ACC112 (cell line): ENCODE measurements at regions not wholly inside any gene's neighbourhood (a gene's known extent, or its start where the extent isn't known, plus 50 kb on each side); places are given as distances from the start of the nearest gene placed in this dataset.
"Not testable (repeated sequence)": the region's sequence is repeated elsewhere in the genome, so short reads cannot be mapped to it uniquely, and the experiment has no call there.

Experiments used
- H2AFZ ChIP-seq: fragments of 200-600 bp; sonication (generic); one replicate; pipeline ENCODE4 v1.6.0; 2017; ENCODE audit warnings: antibody characterized with exemption, low read length; ENCODE audit not compliant: unreplicated experiment
- H3K27ac ChIP-seq: fragments of 200-600 bp; sonication (generic); 2 replicates; pipeline ENCODE4 v1.5.1; 2014; ENCODE audit warnings: low read depth, mild to moderate bottlenecking, antibody characterized with exemption, low read length, moderate library complexity
- H3K27me3 ChIP-seq: fragments of 200-600 bp; sonication (generic); 2 replicates; pipeline ENCODE4 v1.6.1; 2014; ENCODE audit warnings: mild to moderate bottlenecking, antibody characterized with exemption, low read length, moderate library complexity, mixed read lengths; ENCODE audit not compliant: insufficient read depth
- H3K36me3 ChIP-seq: fragments of 200-600 bp; sonication (generic); 2 replicates; pipeline ENCODE4 v1.6.1; 2016; ENCODE audit warnings: mild to moderate bottlenecking, antibody characterized with exemption, low read length, moderate library complexity, mixed read lengths; ENCODE audit not compliant: insufficient read depth
- H3K4me1 ChIP-seq: fragments of 200-600 bp; sonication (generic); one replicate; pipeline ENCODE4 v1.6.1; 2016; ENCODE audit warnings: low read length, mixed read lengths; ENCODE audit not compliant: insufficient read depth, unreplicated experiment, control insufficient read depth
- H3K4me3 ChIP-seq: fragments of 200-600 bp; sonication (generic); 2 replicates; pipeline ENCODE4 v1.5.1; 2014; ENCODE audit warnings: mild to moderate bottlenecking, low read depth, low read length
- H3K79me2 ChIP-seq: fragments of 200-600 bp; sonication (generic); one replicate; pipeline ENCODE4 v1.6.0; 2016; ENCODE audit warnings: low read length; ENCODE audit not compliant: control insufficient read depth, unreplicated experiment, insufficient read depth

DNA sequence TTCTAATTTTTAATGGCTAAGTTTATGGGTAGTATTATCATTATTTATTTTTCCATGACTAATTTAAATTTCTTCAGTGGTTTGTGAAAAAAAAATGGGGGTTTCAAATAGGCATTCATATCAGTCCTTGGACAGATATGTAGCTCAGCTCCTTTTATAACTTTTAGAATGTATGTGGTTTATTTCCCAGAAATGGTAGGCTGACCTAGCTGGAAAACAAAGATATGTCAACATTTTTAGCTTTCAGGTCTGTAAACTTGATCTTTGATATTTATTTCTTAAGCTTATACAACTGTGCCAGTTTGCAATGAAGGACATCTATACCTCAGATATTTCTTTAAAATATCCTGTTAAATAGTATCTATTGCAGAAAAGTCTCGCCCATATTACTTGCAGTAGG, 1815.5 kb downstream of the SLITRK5 start:
- Histone ChIP-seq H3K79me2 (no peaks in the 10 kb centered on the region), H3K4me3 (no peak overlapping the region), H3K27ac (no peak overlapping the region), H3K27me3 (no peaks in the 10 kb centered on the region), H3K36me3 (no peaks in the 10 kb centered on the region), H3K4me1 (no peaks in the 10 kb centered on the region), H2AFZ (no peak overlapping the region)

DNA sequence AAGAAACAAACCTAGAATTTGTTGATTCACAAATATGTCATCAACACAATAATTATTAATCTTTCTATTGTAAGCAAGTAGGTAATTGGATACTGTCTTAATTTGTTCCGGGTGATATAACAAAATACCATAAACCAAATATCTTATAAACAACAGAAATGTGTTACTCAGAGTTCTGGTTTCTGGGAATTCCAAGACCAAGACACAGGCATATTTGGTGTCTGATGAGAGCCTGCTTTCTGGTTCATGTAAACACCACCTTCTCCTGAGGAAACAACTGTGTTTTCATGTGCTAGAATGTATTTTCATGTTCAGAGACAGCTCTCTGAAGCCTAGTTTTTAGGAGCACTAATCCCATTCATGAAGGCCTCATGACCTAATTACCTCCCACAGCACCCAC, 1819.5 kb downstream of the SLITRK5 start:
- Histone ChIP-seq H3K4me3 (no peak overlapping the region), H3K36me3 (no peaks in the 10 kb centered on the region), H3K4me1 (no peaks in the 10 kb centered on the region), H3K27me3 (no peaks in the 10 kb centered on the region), H3K79me2 (no peaks in the 10 kb centered on the region), H2AFZ (no peak overlapping the region), H3K27ac (no peak overlapping the region)

DNA sequence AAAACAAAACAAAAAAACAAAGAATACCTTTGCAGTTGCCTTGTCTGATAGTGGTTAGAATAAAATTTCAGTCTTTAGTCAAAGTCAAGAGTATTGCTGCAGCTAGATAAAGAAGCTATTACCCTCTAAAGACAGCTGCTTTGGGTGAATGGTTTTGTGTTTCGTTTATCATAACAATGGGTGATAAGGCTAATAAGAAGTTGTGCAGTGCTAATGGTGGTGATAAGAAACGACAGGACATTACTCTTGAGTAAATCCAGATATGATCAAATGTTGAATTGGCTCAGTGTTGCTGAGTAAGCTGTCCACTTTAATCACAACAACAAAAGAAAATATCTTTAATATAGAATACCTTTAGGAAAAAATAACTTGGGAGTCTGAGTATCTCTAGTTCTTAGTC, 1825.3 kb downstream of the SLITRK5 start:
- Histone ChIP-seq H2AFZ (no peak overlapping the region), H3K4me3 (no peak overlapping the region), H3K27me3 (no peaks in the 10 kb centered on the region), H3K27ac (no peak overlapping the region), H3K79me2 (no peaks in the 10 kb centered on the region), H3K36me3 (no peaks in the 10 kb centered on the region), H3K4me1 (no peaks in the 10 kb centered on the region)

DNA sequence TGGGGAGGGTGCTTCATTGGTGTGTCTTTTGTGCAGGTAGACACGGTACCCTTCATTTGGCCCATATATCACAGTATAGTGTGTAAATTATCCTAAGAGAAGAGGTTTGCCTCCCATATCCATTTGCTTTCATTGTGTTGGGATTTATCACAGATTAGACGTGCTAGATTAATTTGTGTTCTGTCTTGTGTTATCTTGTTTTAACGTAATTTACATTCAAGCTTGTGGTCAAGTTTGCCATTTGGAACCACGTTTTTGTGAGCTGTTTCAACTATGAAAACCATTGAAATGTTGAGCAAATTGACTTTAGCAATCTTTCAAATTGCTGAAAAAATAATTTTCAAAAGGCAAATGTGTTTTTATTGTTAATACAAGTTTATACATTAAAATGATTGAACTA, 1826.5 kb downstream of the SLITRK5 start:
- H2AFZ ChIP-seq, result no peak overlapping the region

DNA sequence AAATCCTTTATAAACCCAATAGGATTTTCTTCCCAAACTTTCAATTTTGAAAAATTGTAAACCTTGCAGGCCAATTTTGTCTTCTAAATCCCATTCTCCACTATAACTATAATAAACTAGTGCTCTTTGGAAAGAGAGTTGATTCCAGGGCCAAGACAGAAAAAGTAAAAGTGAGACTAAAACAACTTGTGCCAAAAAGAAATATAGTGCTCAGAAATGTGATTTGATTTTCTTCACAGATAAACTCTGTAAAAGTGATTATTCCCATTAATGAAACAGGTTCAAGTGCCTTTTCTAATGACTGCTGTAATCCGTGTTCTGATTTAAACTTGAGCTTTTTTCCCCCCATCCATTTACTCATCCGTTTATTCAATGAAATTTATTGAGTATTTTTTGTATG, 1831.1 kb downstream of the SLITRK5 start:
- H3K4me3 ChIP-seq, result no peak overlapping the region
- no peaks in the 10 kb centered on the region for H3K27me3 ChIP-seq
- no peaks in the 10 kb centered on the region for H3K36me3 ChIP-seq
- H2AFZ ChIP-seq, result no peak overlapping the region
- H3K4me1 ChIP-seq, result no peaks in the 10 kb centered on the region
- H3K27ac ChIP-seq, result no peak overlapping the region
- no peaks in the 10 kb centered on the region for H3K79me2 ChIP-seq

More for the DNA sequence above, 1826.5 kb downstream of the SLITRK5 start:
- no peaks in the 10 kb centered on the region for H3K36me3 ChIP-seq
- no peaks in the 10 kb centered on the region for H3K27me3 ChIP-seq
- H3K4me3 ChIP-seq, result no peak overlapping the region
- H3K27ac ChIP-seq, result no peak overlapping the region
- H3K4me1 ChIP-seq, result no peaks in the 10 kb centered on the region
- H3K79me2 ChIP-seq, result no peaks in the 10 kb centered on the region

DNA sequence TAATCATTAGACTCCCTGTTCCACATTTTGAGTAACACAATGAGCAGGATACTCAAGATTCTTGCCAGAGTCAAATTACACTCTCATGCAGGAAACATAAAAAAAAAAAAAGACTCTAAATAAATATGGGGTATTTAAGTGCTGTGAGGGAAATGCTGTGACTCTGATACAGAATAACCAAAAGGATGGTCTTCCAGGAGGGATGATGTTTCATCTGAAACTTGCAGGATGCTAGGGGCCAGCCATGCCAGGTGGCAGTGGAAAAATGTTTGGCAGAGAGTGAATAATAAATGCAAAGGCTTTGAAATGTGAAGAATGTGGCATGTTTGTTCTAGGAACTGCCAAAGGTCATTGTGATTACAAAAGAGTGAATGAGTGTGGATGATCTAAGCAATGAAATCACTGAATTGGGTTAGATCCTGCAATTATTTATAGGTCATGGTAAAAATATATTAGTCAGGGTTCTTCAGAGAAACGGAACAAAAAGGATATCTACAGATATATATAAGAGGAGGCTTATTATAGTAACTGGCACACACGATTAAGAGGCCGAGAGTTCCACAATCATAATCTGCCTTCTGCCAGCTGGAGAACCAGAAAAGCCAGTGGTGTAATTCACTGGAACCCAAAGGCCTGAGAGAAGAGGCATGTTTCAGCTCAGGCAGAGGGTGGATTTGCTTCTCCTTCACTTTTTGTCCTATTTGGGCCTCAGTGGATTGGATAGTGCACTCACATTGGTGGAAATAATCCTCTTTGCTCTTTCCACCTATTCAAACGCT, 1832.8 kb upstream of the MIR17HG start:
- H3K79me2 ChIP-seq, result no peaks in the 10 kb centered on the region
- H3K27ac ChIP-seq, result peak overlapping the region; percentile 77

DNA sequence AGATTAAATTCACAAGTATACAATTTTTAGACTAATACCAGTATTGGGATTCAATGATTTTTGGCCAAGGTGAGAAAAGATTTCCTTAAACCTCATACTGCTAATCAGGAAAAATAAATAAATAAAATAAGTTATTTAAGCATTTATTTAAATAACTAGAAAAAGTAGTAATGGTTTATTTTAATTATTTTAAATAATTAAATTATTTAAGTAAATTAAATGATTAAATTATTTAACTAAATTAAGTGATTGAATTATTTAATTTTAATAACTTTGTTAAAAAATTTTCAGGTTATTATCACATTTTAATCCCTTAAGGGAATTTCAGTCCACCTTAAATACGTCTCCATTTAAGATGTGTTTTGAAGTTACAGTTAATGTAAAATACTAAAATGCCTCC, 1831.5 kb upstream of the MIR17HG start:
- H3K36me3 ChIP-seq, result no peaks in the 10 kb centered on the region
- H3K27ac ChIP-seq, result no peak overlapping the region
- H3K79me2 ChIP-seq, result no peaks in the 10 kb centered on the region
- no peaks in the 10 kb centered on the region for H3K27me3 ChIP-seq
- peaks cover 7% of the 10 kb centered on the region for H3K4me1 ChIP-seq
- no peak overlapping the region for H2AFZ ChIP-seq
- no peak overlapping the region for H3K4me3 ChIP-seq

More for the DNA sequence above, 1832.8 kb upstream of the MIR17HG start:
- H3K4me1 ChIP-seq, result peaks cover 7% of the 10 kb centered on the region
- H3K36me3 ChIP-seq, result no peaks in the 10 kb centered on the region
- H3K27me3 ChIP-seq, result no peaks in the 10 kb centered on the region
- H3K4me3 ChIP-seq, result no peak overlapping the region
- peak overlapping the region; percentile 83 for H2AFZ ChIP-seq

DNA sequence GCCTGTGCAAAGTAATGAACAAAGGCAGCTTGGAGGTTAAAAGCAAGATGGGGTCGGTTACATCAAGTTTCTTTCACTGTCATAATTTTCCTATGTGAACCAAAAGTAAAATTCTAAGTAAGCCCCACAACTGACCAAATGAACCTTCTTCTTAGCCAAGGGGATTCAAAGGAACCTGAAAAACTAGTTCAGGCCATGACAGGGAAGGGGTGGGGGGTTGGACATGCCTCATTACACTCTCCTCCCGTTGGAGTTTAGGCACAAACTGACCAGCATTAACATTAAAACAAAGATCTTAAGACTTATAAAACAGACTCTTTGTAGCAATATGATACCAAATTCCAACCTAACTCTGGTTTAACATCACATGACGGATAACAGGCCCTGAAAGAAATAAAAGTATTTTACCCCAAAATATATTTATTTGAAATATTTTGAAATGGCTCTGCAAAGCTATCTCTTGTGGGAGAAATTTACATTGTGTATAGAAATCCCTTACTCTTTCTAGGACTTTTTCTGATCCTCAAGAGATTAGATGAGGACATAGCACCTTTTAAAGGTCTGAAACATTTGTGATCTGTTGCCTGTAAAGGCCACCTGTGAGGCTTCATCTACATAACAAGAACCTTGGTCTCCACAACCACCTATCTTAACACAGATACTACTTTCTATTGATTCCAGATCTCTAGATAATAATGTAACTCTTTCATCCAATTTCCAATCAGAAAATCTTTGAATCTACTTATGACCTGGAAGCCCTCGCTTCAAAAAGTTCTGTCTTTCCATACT, 1829.0 kb upstream of the MIR17HG start:
- Histone ChIP-seq H2AFZ (no peak overlapping the region), H3K27me3 (no peaks in the 10 kb centered on the region), H3K4me3 (no peak overlapping the region), H3K36me3 (no peaks in the 10 kb centered on the region), H3K4me1 (peaks cover 7% of the 10 kb centered on the region), H3K27ac (no peak overlapping the region), H3K79me2 (no peaks in the 10 kb centered on the region)

DNA sequence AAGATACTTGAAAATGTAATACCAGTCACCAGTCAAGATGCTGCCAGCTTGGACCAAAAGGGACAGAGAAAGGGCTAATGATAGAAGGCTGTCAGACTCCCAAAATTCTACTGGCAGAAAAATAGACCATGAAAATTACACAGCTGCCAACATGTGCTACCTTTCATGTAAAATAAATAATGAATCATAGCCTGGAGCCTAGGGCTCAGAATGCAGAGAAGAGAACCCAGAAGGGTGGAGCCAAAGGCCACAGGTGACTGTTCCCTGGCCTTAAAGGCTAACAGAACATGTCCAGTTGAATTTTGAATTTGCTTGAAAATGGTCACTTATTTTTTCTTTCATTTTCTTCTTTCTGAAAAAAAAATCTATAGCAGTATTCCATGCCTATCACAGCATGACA, 1827.0 kb upstream of the MIR17HG start:
- Histone ChIP-seq H3K4me3 (no peak overlapping the region), H3K27me3 (no peaks in the 10 kb centered on the region), H3K27ac (no peak overlapping the region), H3K36me3 (no peaks in the 10 kb centered on the region), H3K4me1 (peaks cover under 1% of the 10 kb centered on the region), H2AFZ (no peak overlapping the region), H3K79me2 (no peaks in the 10 kb centered on the region)

DNA sequence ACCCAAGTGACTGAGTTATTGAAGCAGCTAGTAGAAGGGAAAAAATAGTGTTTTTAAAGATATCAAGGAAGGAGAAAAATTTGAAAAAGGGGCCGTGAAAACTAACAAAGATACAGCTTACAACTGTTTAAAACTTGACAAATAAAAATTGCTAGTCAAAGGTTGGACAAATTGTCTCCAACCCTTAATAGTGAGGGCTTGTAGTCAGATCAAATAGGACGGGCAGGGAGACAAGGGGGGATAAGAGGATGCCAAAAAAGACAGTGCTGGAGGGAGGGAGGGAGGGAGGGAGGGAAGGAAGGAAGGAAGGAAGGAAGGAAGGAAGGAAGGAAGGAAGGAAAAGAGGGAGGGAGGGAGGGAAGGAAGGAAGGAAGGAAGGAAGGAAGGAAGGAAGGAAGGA, 1825.8 kb upstream of the MIR17HG start:
- not testable (repeated sequence) for H3K4me1 ChIP-seq, H2AFZ ChIP-seq

More for the DNA sequence above, 1825.8 kb upstream of the MIR17HG start:
- H3K27ac ChIP-seq, H3K36me3 ChIP-seq, H3K27me3 ChIP-seq, H3K79me2 ChIP-seq, H3K4me3 ChIP-seq: not testable (repeated sequence)
